ENCODE measurements at regions not wholly inside any gene's neighbourhood (a gene's known extent, or its start where the extent isn't known, plus 50 kb on each side); places are given as distances from the start of the nearest gene placed in this dataset.

- no peak overlapping the region for H3K4me3 ChIP-seq (ENCODE audit: low read depth, low read length)
- TF ChIP-seq, protein P1, sequence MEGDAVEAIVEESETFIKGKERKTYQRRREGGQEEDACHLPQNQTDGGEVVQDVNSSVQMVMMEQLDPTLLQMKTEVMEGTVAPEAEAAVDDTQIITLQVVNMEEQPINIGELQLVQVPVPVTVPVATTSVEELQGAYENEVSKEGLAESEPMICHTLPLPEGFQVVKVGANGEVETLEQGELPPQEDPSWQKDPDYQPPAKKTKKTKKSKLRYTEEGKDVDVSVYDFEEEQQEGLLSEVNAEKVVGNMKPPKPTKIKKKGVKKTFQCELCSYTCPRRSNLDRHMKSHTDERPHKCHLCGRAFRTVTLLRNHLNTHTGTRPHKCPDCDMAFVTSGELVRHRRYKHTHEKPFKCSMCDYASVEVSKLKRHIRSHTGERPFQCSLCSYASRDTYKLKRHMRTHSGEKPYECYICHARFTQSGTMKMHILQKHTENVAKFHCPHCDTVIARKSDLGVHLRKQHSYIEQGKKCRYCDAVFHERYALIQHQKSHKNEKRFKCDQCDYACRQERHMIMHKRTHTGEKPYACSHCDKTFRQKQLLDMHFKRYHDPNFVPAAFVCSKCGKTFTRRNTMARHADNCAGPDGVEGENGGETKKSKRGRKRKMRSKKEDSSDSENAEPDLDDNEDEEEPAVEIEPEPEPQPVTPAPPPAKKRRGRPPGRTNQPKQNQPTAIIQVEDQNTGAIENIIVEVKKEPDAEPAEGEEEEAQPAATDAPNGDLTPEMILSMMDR (IDR thresholded peaks at IDR 0.05; ENCODE audit: low read depth, low read length, missing control alignments) = no peak
- DNase-seq = no peak
- no peaks in the 10 kb centered on the region for H3K27me3 ChIP-seq (replicated peaks)
- no peak overlapping the region for H3K27ac ChIP-seq
- in situ Hi-C loops (cut with HindIII; ENCODE audit: low pct_ligation_motif_present, low sequenced_read_pairs) = no loop called here
- no peaks in the 10 kb centered on the region for H3K36me3 ChIP-seq (replicated peaks)
Observed at GRCh38 chr13:44664308-44664707, 88.2 kb upstream of the TSC22D1 start.

DNA sequence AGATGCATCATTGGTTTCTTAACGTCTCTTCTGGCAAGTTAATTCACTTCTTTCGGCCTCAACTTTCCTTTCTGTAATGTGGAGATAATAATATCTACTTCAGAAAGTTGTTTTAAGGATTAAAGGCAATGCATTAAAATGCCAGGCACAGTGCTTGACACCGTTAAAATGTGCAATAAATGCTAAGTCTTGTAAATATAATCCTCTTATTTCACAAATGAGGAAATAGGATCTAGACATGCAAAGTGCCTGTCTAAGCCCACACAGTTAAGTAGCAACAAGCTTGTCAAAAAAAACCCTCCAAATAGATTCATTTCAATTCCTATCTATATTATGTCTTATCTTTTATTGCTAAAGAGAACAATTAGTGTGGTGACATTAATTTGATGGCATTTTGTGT lies 86.4 kb upstream of the TSC22D1 start:
- H3K36me3 ChIP-seq (replicated peaks) = no peaks in the 10 kb centered on the region
- H3K4me3 ChIP-seq (ENCODE audit: low read depth, low read length) = no peak overlapping the region
- no peak for DNase-seq
- TF ChIP-seq, protein P1 (IDR thresholded peaks at IDR 0.05; ENCODE audit: low read depth, low read length, missing control alignments) = no peak
- H3K27me3 ChIP-seq (replicated peaks) = no peaks in the 10 kb centered on the region
- in situ Hi-C loops (cut with HindIII; ENCODE audit: low pct_ligation_motif_present, low sequenced_read_pairs) = no loop called here
- H3K27ac ChIP-seq = no peak overlapping the region

DNA sequence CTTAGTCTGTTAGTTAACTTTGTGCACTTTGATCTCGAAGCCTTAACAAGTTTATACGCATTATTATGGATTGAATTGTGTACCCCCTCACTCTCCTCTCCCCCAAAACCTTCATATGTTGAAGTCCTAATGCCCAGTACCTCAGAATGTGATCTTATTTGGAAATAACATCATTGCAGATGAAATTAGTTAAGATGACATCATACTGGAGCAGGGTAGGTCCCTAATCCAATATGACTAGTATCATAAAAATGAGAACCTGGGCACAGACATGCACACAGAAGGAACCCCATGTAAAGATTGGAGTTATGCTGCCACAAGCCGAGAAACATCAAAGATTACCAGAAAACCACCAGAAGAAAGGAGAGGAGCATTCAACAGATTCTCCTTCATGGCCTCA lies 85.8 kb upstream of the TSC22D1 start:
- in situ Hi-C loops (cut with HindIII; ENCODE audit: low pct_ligation_motif_present, low sequenced_read_pairs) = no loop called here
- Histone ChIP-seq H3K27me3 (replicated peaks) (no peaks in the 10 kb centered on the region), H3K27ac (no peak overlapping the region), H3K36me3 (replicated peaks) (no peaks in the 10 kb centered on the region), H3K4me3 (ENCODE audit: low read depth, low read length) (no peak overlapping the region)
- TF ChIP-seq, protein P1 (IDR thresholded peaks at IDR 0.05; ENCODE audit: low read depth, low read length, missing control alignments) = no peak
- no peak for DNase-seq

GRCh38 chr13:44660050-44660449 lies 83.9 kb upstream of the TSC22D1 start:
- H3K27me3 ChIP-seq (replicated peaks) = no peaks in the 10 kb centered on the region
- H3K27ac ChIP-seq = no peak overlapping the region
- no peaks in the 10 kb centered on the region for H3K36me3 ChIP-seq (replicated peaks)
- in situ Hi-C loops (cut with HindIII; ENCODE audit: low pct_ligation_motif_present, low sequenced_read_pairs) = no loop called here
- DNase-seq = no peak
- TF ChIP-seq, protein P1 (IDR thresholded peaks at IDR 0.05; ENCODE audit: low read depth, low read length, missing control alignments) = no peak
- no peak overlapping the region for H3K4me3 ChIP-seq (ENCODE audit: low read depth, low read length)

DNA sequence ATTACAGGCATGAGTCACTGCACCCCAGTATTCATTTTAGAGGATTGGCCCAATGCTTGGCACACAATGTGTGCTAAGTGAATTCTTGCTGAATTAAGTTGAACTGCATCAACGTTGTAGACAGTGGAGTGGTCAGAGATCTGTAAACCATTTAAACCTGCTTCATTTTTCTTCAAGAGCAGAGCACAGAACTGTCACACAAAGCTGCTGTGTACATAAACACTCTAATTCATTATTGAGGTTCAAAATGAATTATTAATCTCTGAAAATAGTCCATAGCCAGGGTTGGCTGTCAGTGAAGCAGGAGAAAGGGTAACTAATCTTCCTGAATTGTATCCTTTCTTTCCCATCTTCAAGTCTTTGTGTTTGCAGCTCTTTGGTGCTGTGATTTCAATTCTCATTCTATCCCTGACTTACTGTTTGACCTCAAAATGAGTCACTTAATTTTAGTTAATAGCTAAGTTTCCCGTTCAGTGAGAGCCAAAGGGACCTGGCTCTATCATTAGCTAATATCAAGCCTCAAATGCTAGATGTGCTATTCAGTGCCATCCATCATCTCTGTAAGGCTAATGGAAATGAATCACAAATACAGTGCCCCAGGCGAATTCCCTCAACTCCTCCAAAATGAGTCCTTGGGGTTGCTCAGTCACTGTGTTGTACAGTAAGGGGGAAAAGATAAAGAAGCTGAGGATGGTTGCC lies 77.0 kb upstream of the TSC22D1 start:
- in situ Hi-C loops (cut with HindIII; ENCODE audit: low pct_ligation_motif_present, low sequenced_read_pairs) = no loop called here
- H3K27ac ChIP-seq = no peak overlapping the region
- DNase-seq = no peak
- H3K27me3 ChIP-seq (replicated peaks) = no peaks in the 10 kb centered on the region
- H3K36me3 ChIP-seq (replicated peaks) = no peaks in the 10 kb centered on the region
- TF ChIP-seq, protein P1 (IDR thresholded peaks at IDR 0.05; ENCODE audit: low read depth, low read length, missing control alignments) = no peak
- no peak overlapping the region for H3K4me3 ChIP-seq (ENCODE audit: low read depth, low read length)

- in situ Hi-C loops (cut with HindIII; ENCODE audit: low pct_ligation_motif_present, low sequenced_read_pairs) = no loop called here
- H3K27me3 ChIP-seq (replicated peaks) = no peaks in the 10 kb centered on the region
- no peaks in the 10 kb centered on the region for H3K36me3 ChIP-seq (replicated peaks)
- H3K27ac ChIP-seq = no peak overlapping the region
- H3K4me3 ChIP-seq (ENCODE audit: low read depth, low read length) = no peak overlapping the region
- TF ChIP-seq, protein P1 (IDR thresholded peaks at IDR 0.05; ENCODE audit: low read depth, low read length, missing control alignments) = no peak
- DNase-seq = no peak
Observed at GRCh38 chr13:44652168-44652567, 76.0 kb upstream of the TSC22D1 start.
